ENCODE measurements at regions not wholly inside any gene's neighbourhood (a gene's known extent, or its start where the extent isn't known, plus 50 kb on each side); places are given as distances from the start of the nearest gene placed in this dataset.
"Not testable (repeated sequence)": the region's sequence is repeated elsewhere in the genome, so short reads cannot be mapped to it uniquely, and the experiment has no call there.

GRCh38 chr10:117492504-117492903, 50.0 kb upstream of the EMX2 start:
- DNase-seq (ENCODE audit: low read depth): no peak

GRCh38 chr10:117488004-117488403, 54.5 kb upstream of the EMX2 start:
- no peak for DNase-seq (ENCODE audit: low read depth)

- DNase-seq (ENCODE audit: low read depth): no peak
Observed at GRCh38 chr10:117486606-117487005, 55.9 kb upstream of the EMX2 start.

GRCh38 chr10:117483056-117483590, 59.4 kb upstream of the EMX2 start:
- DNase-seq (ENCODE audit: low read depth): no peak

- DNase-seq (ENCODE audit: low read depth): not testable (repeated sequence)
Observed at GRCh38 chr10:117481011-117481410, 61.5 kb upstream of the EMX2 start.

- no peak for DNase-seq (ENCODE audit: low read depth)
Observed at GRCh38 chr10:117480097-117480496, 62.4 kb upstream of the EMX2 start.

- peak; percentile 41 for DNase-seq (ENCODE audit: low read depth)
Observed at GRCh38 chr10:117477961-117478670, 64.4 kb upstream of the EMX2 start.

GRCh38 chr10:117477211-117477947, 65.2 kb upstream of the EMX2 start:
- no peak for DNase-seq (ENCODE audit: low read depth)

GRCh38 chr10:117476716-117477115, 65.8 kb upstream of the EMX2 start:
- no peak for DNase-seq (ENCODE audit: low read depth)

- DNase-seq (ENCODE audit: low read depth): no peak
Observed at GRCh38 chr10:117476281-117476680, 66.3 kb upstream of the EMX2 start.

- DNase-seq (ENCODE audit: low read depth): no peak
Observed at GRCh38 chr10:117472872-117473271, 69.7 kb upstream of the EMX2 start.

GRCh38 chr10:117471344-117471874, 71.1 kb upstream of the EMX2 start:
- no peak for DNase-seq (ENCODE audit: low read depth)

GRCh38 chr10:117470733-117471132, 71.8 kb upstream of the EMX2 start:
- DNase-seq (ENCODE audit: low read depth): no peak

- DNase-seq (ENCODE audit: low read depth): no peak
Observed at GRCh38 chr10:117468665-117469064, 73.9 kb upstream of the EMX2 start.

- no peak for DNase-seq (ENCODE audit: low read depth)
Observed at GRCh38 chr10:117464176-117464575, 78.4 kb upstream of the EMX2 start.

- no peak for DNase-seq (ENCODE audit: low read depth)
Observed at GRCh38 chr10:117463545-117463920, 79.0 kb upstream of the EMX2 start.

- DNase-seq (ENCODE audit: low read depth): no peak
Observed at GRCh38 chr10:117462816-117463544, 79.6 kb upstream of the EMX2 start.

GRCh38 chr10:117462424-117462792, 80.1 kb upstream of the EMX2 start:
- no peak for DNase-seq (ENCODE audit: low read depth)

- no peak for DNase-seq (ENCODE audit: low read depth)
Observed at GRCh38 chr10:117461766-117462423, 80.7 kb upstream of the EMX2 start.

- DNase-seq (ENCODE audit: low read depth): no peak
Observed at GRCh38 chr10:117460846-117461765, 81.4 kb upstream of the EMX2 start.

GRCh38 chr10:117458571-117458970, 83.3 kb upstream of the PDZD8 start:
- no peak for DNase-seq (ENCODE audit: low read depth)

All from non-pigmented ciliary epithelial cell (primary cell).